Activated CD4-positive, alpha-beta T cell treated with anti-CD3 and anti-CD28 coated beads, Interleukin-2, amount 50 U/mL, for 16 hours (primary cell): ENCODE measurements at regions not wholly inside any gene's neighbourhood (a gene's known extent, or its start where the extent isn't known, plus 50 kb on each side); places are given as distances from the start of the nearest gene placed in this dataset.
"Not testable (repeated sequence)": the region's sequence is repeated elsewhere in the genome, so short reads cannot be mapped to it uniquely, and the experiment has no call there.

Experiments
- DNase-seq: peaks from one replicate; pipeline ENCODE4 v3.0.0-alpha.2; 2020

GRCh38 chr1:96095849-96096612 is 625.6 kb upstream of the PTBP2 start:
- DNase-seq, result no peak

- no peak for DNase-seq
These were observed 624.8 kb upstream of the PTBP2 start for GRCh38 chr1:96096613-96097321.

- no peak for DNase-seq
These were observed 617.1 kb upstream of the PTBP2 start for GRCh38 chr1:96104506-96104905.

DNA sequence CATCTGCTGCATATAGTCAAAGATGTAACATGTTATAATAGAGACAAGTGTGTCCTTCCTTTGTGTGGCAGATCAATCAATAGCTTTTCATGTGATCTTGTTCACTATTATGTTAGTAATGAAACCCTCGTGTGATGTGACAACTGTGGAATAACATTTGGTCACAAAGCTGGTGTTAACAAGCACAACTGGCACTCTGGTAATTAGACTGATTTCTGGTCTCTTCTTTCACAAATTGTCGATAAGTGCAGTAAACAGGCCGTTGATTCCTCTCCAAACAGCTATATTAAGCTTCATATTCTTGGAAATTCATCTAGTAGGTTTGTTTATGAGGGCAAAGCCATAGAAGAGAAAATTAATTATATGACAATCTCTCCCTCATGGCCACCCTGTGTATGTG is 616.7 kb upstream of the PTBP2 start:
- DNase-seq, result no peak

- no peak for DNase-seq
These were observed 604.9 kb upstream of the PTBP2 start for GRCh38 chr1:96116731-96117130.

- no peak for DNase-seq
These were observed 591.2 kb upstream of the PTBP2 start for GRCh38 chr1:96130432-96130831.

GRCh38 chr1:96144636-96145035 is 576.9 kb upstream of the PTBP2 start:
- no peak for DNase-seq

DNA sequence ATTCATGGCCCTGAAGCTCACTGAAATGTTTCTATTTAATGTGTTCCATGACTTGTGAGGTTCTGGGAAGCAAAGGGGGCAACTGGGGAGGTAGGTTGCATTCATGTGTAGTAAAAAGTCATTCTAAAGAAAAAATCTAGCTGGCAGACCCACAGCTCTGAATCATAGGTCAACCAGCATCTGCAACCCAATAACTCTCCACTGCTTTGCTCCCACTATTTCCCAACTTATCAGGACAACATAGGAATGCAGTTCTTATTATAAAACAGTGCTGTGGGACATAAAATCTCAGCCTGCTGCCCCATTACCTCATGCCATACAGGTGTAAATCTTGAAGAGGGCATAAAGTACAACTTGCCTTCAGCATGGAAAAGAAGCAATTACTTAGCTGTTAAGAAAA is 576.1 kb upstream of the PTBP2 start:
- no peak for DNase-seq

DNA sequence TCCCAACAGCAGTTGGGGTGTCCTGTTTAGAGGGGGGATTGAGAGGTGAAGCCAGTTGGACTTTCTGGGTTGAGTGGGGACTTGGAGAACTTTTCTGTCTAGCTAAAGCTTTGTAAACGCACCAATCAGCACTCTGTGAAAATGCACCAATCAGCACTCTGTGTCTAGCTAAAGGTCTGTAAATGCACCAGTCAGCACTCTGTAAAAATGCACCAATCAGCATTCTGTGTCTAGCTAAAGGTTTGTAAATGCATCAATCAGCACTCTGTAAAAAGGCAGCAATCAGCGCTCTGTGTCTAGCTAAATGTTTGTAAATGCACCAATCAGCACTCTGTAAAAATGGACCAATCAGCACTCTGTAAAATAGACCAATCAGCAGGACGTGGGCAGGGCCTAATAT is 568.6 kb upstream of the PTBP2 start:
- not testable (repeated sequence) for DNase-seq

- DNase-seq, result no peak
These were observed 564.5 kb upstream of the PTBP2 start for GRCh38 chr1:96157101-96157500.

DNA sequence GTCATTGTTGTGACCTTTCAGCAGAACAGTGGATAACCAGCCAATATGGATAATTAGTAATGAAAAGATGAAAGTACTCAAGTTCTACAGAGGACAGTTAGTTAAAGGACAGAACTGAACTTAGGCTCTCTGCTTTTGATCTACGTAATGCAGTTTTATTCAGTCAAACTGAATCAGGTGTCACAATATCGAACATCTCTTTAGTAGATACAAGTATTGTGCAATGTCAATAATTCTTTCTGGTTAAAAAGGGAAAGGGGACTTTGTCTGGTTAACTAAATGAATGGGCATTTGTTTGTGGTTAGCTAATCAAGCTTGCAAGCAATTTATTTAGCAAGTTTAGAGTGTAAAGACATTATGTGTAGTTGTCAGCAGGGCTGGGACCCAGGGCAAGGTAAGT is 562.2 kb upstream of the PTBP2 start:
- DNase-seq, result no peak

- no peak for DNase-seq
These were observed 557.5 kb upstream of the PTBP2 start for GRCh38 chr1:96164053-96164452.

DNA sequence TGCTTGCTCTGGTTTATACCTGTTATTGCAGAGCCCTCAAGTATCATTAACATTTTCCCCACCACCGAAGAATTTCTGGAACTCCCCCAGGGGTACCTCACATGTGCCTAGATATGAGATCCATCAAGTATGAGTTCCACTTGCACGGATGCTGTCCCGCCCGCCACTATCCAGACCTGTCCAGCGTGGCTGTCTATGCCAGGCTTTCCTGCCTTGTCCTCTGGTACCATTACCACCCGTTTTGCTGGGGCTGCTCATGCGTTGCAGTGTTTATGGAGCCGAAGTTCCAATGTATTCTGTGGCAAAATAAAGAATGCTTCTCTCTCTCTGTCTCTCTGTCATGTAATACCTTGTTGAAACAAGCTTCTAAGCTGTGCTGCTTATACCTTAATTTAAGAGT is 543.5 kb upstream of the PTBP2 start:
- no peak for DNase-seq

- DNase-seq, result no peak
These were observed 538.1 kb upstream of the PTBP2 start for GRCh38 chr1:96183485-96183884.

DNA sequence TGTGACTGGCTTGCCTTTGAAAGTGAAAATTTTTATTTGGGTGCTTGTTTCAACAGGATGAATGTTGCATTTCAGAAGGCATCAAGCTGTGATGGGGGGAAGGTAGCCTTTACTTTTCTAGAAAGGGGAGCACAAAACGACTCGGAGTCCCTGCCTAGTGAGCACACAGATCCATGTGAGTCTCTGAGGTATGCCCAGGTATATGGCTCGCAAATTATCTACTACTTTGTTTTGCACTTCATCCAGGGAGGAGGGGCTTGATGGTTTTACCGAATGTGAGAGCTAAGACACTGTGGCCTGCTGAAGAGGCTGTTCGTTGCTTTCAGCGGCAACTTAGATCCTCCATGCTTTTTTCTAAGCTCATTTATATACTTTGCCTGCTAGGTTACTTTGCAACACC is 537.7 kb upstream of the PTBP2 start:
- DNase-seq, result no peak

DNA sequence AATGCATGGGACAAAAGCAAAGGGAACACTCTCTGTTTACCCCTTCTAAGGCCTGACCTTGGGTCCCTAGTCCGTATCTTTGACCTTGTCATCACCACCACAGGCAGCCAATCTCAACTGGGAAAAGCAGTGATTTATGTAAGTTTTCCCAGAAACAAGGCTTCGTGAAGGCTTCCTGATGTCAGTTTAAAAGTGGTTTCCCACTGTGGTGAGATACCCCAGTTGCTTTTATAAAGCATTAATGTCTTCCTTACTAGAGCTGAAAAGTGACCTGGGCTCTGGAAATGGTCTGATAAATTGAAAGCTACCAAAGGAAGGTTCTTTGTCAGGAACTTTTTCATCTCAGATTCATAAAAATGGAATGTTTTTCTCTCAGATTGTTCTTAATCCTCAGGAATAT is 536.4 kb upstream of the PTBP2 start:
- DNase-seq, result no peak

DNA sequence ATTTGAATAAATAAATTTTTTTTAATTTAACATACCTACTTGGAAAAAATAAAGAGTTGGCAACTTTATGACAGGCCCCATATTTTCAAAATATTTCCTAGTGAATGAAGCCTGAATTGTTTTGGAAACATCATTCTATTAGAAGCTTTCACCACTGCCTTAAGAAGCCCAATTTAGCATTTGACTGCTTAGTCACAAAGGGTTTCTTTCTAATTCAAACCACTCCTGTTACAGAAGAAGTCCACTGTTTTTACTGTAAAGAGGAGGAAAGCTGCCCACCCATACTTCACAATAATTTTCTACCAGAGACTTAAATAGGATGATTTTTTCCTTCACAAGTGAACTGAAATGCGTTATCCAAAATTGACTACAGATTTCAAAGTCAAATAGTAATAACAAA is 534.6 kb upstream of the PTBP2 start:
- no peak for DNase-seq

DNA sequence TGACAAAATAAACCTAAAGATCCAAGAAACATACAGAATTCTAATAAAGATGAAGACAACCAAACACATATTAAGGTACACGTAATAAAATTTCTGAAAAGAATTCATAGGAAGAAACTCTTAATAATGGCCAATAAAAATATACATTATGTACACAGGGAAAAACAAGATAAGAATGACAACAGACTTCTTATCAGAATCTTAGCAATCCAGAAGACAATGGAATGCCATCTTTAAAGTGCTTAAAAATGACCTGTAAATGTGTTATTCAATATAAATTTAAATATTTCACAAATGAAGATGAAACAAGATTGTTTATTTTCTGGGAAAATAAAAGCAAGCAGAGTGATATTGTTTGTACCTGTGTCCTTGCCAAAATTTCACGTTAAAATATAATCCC is 530.4 kb upstream of the PTBP2 start:
- no peak for DNase-seq

DNA sequence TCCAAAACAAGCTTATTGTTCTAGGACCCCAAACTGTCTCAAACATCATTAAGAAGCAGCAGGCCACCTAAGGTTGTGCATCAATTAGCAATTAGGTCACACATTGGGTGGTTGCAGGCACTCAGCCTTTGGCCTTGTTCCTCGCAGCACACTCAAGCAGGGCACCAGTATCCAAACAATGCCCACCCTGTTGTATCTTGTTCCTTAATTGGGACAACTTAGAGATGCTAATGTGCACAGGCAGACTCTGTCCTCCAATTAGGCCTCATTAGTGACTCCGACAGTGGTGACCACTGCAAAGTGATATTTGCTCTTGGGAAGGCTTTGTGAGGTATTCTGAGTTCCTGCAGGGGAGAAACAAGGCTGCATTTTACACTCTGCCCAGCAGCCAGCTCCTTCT is 515.1 kb upstream of the PTBP2 start:
- no peak for DNase-seq

DNA sequence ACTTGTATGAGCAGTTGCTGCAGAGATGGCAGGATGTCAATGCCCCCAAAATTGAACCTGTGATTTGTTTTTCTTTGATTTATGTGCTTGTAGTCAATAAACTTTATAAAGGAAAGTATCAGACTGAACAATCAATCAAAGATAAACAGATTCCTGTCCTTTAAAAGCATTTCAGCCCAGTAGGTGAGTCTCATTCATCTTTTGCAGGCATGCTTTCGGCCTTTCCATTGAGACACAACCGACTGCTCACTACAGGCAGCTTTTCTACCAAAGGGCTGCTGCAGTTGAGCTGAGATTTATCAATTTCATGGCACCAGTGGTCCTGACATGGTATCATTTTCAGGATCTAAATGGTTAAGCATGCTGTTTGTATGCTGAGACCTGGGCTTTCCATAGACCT is 513.6 kb upstream of the PTBP2 start:
- DNase-seq, result no peak

DNA sequence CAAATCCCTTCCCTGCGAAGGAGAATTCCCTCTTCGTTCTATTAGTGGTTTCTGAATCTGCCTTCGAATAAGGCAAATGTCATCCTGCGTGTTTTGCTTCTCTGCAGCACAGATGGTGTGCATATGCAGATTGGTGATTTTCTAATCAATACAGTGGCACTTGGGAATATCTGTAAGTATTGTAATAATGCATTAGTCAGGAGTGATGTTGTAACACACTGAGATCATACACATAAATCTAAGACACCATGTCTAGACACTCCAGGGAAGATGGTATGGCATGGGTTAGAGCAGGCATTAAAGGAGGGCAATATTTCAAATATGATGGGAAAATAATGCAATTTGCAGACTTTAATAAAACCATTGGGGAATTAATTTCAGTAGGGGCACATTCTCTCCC is 513.2 kb upstream of the PTBP2 start:
- DNase-seq, result no peak

GRCh38 chr1:96210054-96210453 is 511.5 kb upstream of the PTBP2 start:
- no peak for DNase-seq

DNA sequence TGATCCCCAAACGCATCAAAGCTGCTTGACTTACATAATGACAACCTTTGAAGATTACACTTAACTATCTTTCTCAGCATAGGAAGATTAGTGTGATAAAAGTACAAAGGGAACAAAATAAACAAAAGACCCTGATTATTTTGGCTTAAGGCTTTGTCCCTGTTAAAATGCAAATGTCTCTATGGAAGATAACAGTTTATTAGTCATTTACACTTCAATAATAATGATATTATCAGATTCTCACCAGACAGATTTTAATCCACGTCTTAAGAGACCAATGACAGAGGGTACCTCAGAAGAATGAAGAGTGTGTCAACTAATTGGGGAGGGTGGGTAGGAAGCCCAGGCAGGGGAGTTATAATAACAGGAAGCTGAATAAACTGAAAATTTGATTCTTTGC is 510.4 kb upstream of the PTBP2 start:
- DNase-seq, result no peak

DNA sequence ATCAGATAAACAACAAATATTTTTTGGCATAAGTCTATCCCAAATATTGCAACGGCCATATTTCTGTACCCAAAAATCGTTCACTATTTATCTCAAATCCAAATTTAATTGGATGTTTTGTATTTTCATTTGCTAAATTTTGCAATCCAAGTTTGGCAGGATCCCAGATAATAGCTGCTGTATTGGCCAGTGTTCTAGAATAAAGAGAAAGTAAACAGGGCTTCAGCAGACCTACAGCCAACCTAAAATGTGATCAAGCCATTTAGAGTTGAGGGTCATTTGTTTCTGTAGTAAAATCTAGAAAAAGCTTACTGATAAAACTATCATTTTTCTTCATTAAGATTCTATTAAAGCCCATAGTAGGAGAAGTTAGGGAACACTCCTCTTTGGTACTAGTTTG is 506.6 kb upstream of the PTBP2 start:
- DNase-seq, result no peak

DNA sequence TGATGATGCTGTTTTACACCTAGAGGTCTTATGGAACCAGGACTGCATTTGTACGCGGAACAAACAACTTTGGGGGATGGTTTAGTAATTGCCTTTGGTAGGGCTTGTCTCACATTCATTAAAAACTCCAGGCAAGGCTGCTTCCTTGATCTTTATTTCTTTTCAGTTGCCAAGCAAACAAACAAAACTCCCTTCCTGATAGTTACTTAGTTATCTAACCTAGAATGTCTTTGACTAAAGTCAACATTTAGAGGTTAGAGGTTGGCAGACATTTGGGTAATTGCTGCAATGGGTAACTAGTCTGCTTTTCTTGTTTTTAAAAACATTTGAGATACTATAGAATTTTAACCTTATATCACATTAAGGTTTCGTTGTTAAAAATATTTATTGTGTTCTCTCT is 500.9 kb upstream of the PTBP2 start:
- no peak for DNase-seq
